ENCODE measurements at regions not wholly inside any gene's neighbourhood (a gene's known extent, or its start where the extent isn't known, plus 50 kb on each side); places are given as distances from the start of the nearest gene placed in this dataset.
"Not testable (repeated sequence)": the region's sequence is repeated elsewhere in the genome, so short reads cannot be mapped to it uniquely, and the experiment has no call there.

DNA sequence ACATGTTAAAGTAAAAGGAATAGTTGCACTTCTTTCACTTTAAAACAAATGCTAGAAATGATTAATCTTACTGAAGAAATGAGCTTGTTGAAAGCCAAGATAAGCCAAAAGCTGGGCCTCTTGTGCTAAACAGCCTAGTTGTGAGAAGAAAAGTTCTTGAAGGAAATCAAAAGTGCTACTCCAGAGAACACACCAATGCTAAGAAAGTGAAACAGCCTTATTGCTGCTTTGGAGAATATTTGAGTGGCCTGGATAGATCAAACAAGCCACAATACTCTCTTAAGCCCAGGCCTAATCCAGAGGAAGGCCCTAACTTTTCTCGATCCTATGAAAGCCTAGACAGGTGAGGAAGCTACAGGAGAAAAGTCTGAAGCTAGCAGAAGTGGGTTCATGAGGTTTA lies 967.9 kb upstream of the INTU start:
- intact Hi-C loops (cut with DNase I) = no loop called here
- 80 to 84% (median 81%) methylated on average over 1 of the region's 1 CpG for WGBS, 3 donors

DNA sequence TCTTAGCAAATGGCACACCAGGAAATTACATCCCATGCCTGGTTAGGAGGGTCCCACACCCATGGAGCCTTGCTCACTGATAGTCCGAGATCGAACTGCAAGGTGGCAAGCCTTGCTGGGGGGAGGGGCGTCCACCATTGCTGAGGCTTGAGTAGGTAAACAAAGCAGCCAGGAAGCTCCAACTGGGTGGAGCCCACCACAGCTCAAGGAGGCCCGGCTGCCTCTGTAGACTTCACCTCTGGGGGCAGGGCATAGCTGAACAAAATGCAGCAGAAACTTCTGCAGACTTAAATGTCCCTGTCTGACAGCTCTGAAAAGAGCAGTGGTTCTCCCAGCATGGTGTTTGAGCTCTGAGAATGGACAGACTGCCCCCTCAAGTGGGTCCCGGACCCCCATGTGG lies 962.7 kb upstream of the INTU start:
- DNase-seq; H3K27me3 ChIP-seq (ENCODE audit: insufficient read depth in 3 of 3, low read length in 2 of 3); ATAC-seq; H3K36me3 ChIP-seq (ENCODE audit: insufficient read depth in 1 of 2, low read depth in 1 of 2); H3K9me3 ChIP-seq; H3K27ac ChIP-seq; H3K4me3 ChIP-seq; H3K4me1 ChIP-seq; intact Hi-C loops (cut with DNase I): not testable (repeated sequence)
- 86 to 90% (median 89%) methylated on average over 5 of the region's 5 CpGs for WGBS, 3 donors

More for the DNA sequence above, 967.9 kb upstream of the INTU start:
- Histone ChIP-seq H3K36me3 (ENCODE audit: insufficient read depth in 1 of 2, low read depth in 1 of 2) (no peaks in the 10 kb centered on the region), H3K27ac (no peak overlapping the region), H3K4me3 (no peak overlapping the region), H3K27me3 (ENCODE audit: insufficient read depth in 3 of 3, low read length in 2 of 3) (no peaks in the 10 kb centered on the region), H3K9me3 (no peaks in the 10 kb centered on the region), H3K4me1 (no peaks in the 10 kb centered on the region)
- TF ChIP-seq, protein P1, sequence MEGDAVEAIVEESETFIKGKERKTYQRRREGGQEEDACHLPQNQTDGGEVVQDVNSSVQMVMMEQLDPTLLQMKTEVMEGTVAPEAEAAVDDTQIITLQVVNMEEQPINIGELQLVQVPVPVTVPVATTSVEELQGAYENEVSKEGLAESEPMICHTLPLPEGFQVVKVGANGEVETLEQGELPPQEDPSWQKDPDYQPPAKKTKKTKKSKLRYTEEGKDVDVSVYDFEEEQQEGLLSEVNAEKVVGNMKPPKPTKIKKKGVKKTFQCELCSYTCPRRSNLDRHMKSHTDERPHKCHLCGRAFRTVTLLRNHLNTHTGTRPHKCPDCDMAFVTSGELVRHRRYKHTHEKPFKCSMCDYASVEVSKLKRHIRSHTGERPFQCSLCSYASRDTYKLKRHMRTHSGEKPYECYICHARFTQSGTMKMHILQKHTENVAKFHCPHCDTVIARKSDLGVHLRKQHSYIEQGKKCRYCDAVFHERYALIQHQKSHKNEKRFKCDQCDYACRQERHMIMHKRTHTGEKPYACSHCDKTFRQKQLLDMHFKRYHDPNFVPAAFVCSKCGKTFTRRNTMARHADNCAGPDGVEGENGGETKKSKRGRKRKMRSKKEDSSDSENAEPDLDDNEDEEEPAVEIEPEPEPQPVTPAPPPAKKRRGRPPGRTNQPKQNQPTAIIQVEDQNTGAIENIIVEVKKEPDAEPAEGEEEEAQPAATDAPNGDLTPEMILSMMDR (IDR thresholded peaks at IDR 0.05) = no peak
- ATAC-seq = no peak
- no peak for DNase-seq

DNA sequence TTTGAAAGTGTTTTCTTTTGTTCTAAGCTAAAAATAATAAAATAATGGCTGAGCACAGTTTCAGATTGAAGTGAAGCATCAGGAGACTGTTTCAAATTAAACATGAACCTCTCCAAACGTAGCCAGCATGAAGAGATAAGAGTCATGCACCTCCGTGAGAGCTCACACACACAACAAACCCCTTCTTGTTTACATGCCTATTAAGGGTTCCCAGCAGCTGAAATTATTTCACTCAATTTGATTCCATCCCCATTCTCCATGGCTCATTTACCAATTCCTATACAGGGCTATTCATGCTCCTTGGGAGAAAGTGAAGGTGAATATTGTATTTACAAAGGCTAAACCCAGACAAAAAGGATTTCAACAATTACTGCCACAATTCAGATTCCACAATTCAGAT lies 954.1 kb upstream of the INTU start:
- intact Hi-C loops (cut with DNase I) = no loop called here
- H3K27me3 ChIP-seq (ENCODE audit: insufficient read depth in 3 of 3, low read length in 2 of 3) = no peaks in the 10 kb centered on the region
- no peak overlapping the region for H3K27ac ChIP-seq
- no peaks in the 10 kb centered on the region for H3K36me3 ChIP-seq (ENCODE audit: insufficient read depth in 1 of 2, low read depth in 1 of 2)
- H3K4me1 ChIP-seq = no peaks in the 10 kb centered on the region
- DNase-seq (no peak), ATAC-seq (no peak)
- TF ChIP-seq, protein P1 (IDR thresholded peaks at IDR 0.05) = no peak
- no peak overlapping the region for H3K4me3 ChIP-seq
- H3K9me3 ChIP-seq = no peaks in the 10 kb centered on the region
- 27 to 60% (median 37%) methylated on average over 2 of the region's 2 CpGs for WGBS, 3 donors

DNA sequence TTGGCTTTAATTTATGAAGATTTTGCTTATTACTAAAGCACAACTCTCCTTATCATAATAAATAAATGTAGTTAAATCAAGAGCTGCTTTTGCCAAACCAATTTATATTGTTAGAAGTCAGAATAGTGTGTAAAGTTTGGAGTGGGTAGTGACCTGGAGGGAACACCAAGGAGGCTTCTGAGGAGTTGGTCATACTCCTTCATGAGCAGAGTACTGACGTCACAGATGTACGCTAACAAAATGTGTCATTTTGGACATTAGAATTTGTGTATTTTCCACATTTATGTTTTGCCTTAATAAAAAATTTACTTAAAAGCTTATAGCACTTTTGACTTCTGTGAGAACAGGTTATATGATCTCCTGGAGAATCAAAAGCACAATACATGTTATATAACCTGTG lies 953.5 kb upstream of the INTU start:
- DNase-seq (no peak), ATAC-seq (no peak)
- intact Hi-C loops (cut with DNase I) = no loop called here
- H3K36me3 ChIP-seq (ENCODE audit: insufficient read depth in 1 of 2, low read depth in 1 of 2) = no peaks in the 10 kb centered on the region
- no peaks in the 10 kb centered on the region for H3K4me1 ChIP-seq
- TF ChIP-seq, protein P1 (IDR thresholded peaks at IDR 0.05) = no peak
- no peak overlapping the region for H3K27ac ChIP-seq
- 70 to 77% (median 72%) methylated on average over 2 of the region's 2 CpGs for WGBS, 3 donors
- no peaks in the 10 kb centered on the region for H3K9me3 ChIP-seq
- no peaks in the 10 kb centered on the region for H3K27me3 ChIP-seq (ENCODE audit: insufficient read depth in 3 of 3, low read length in 2 of 3)
- H3K4me3 ChIP-seq = no peak overlapping the region

DNA sequence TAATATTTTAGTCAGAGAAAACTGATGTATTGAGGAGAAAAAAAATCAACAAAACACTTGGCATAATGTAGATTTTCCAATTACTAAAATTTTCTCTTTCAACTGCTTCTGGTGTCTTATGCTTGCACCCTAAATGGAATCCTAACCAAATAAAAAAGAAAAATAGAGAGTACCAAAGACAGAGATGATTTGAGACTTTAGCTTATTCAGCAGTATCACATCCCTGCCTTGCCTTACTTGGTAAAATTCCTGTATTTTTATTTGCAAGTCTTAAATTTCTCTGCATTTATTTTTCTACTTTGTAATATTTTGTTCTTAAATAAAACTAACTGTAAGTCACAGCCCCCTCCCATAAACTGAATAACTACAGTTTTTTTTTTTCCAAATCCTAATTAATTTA lies 950.5 kb upstream of the INTU start:
- Histone ChIP-seq H3K9me3 (no peaks in the 10 kb centered on the region), H3K4me1 (no peaks in the 10 kb centered on the region), H3K4me3 (no peak overlapping the region), H3K27ac (no peak overlapping the region), H3K27me3 (ENCODE audit: insufficient read depth in 3 of 3, low read length in 2 of 3) (no peaks in the 10 kb centered on the region), H3K36me3 (ENCODE audit: insufficient read depth in 1 of 2, low read depth in 1 of 2) (no peaks in the 10 kb centered on the region)
- intact Hi-C loops (cut with DNase I) = no loop called here
- DNase-seq (no peak), ATAC-seq (no peak)
- TF ChIP-seq, protein P1 (IDR thresholded peaks at IDR 0.05) = no peak

All from psoas muscle (tissue), 7 donors.